ENCODE measurements at regions not wholly inside any gene's neighbourhood (a gene's known extent, or its start where the extent isn't known, plus 50 kb on each side); places are given as distances from the start of the nearest gene placed in this dataset.
"Not testable (repeated sequence)": the region's sequence is repeated elsewhere in the genome, so short reads cannot be mapped to it uniquely, and the experiment has no call there.

GRCh38 chr16:5175266-5175665 lies 77.7 kb upstream of the EEF2KMT start:
- ATAC-seq (replicated peaks; ENCODE audit: extremely low read depth, poor library complexity, severe bottlenecking) = no peak
- Mint-ChIP-seq H3K27me3 (peaks cover 66% of the 10 kb centered on the region), H3K27ac (ENCODE audit: low read depth) (no peak overlapping the region), H3K4me1 (no peaks in the 10 kb centered on the region), H3K36me3 (ENCODE audit: insufficient read depth) (peaks cover 2% of the 10 kb centered on the region), H3K4me3 (no peak overlapping the region), H3K9me3 (peaks cover 16% of the 10 kb centered on the region)
- no peak for DNase-seq (ENCODE audit: low spot score in 2 of 2)

- Mint-ChIP-seq H3K4me1 (no peaks in the 10 kb centered on the region), H3K9me3 (peaks cover 5% of the 10 kb centered on the region), H3K27ac (ENCODE audit: low read depth) (no peak overlapping the region), H3K36me3 (ENCODE audit: insufficient read depth) (no peaks in the 10 kb centered on the region), H3K27me3 (peaks cover 66% of the 10 kb centered on the region), H3K4me3 (no peak overlapping the region)
- no peak for ATAC-seq (replicated peaks; ENCODE audit: extremely low read depth, poor library complexity, severe bottlenecking)
- no peak for DNase-seq (ENCODE audit: low spot score in 2 of 2)
Measured at GRCh38 chr16:5166486-5166885, 68.9 kb upstream of the EEF2KMT start.

GRCh38 chr16:5165429-5165828 lies 67.8 kb upstream of the EEF2KMT start:
- not testable (repeated sequence) for ATAC-seq (replicated peaks; ENCODE audit: extremely low read depth, poor library complexity, severe bottlenecking); DNase-seq (ENCODE audit: low spot score in 2 of 2); H3K4me3 Mint-ChIP-seq; H3K27ac Mint-ChIP-seq (ENCODE audit: low read depth); H3K36me3 Mint-ChIP-seq (ENCODE audit: insufficient read depth); H3K9me3 Mint-ChIP-seq; H3K4me1 Mint-ChIP-seq
- peaks cover 56% of the 10 kb centered on the region for H3K27me3 Mint-ChIP-seq

- DNase-seq (ENCODE audit: low spot score in 2 of 2); ATAC-seq (replicated peaks; ENCODE audit: extremely low read depth, poor library complexity, severe bottlenecking); H3K4me1 Mint-ChIP-seq; H3K9me3 Mint-ChIP-seq; H3K4me3 Mint-ChIP-seq; H3K27ac Mint-ChIP-seq (ENCODE audit: low read depth); H3K36me3 Mint-ChIP-seq (ENCODE audit: insufficient read depth): not testable (repeated sequence)
- peaks cover 46% of the 10 kb centered on the region for H3K27me3 Mint-ChIP-seq
Measured at GRCh38 chr16:5162801-5163200, 65.2 kb upstream of the EEF2KMT start.

- H3K9me3 Mint-ChIP-seq; H3K4me1 Mint-ChIP-seq; H3K27ac Mint-ChIP-seq (ENCODE audit: low read depth); H3K4me3 Mint-ChIP-seq; DNase-seq (ENCODE audit: low spot score in 2 of 2); ATAC-seq (replicated peaks; ENCODE audit: extremely low read depth, poor library complexity, severe bottlenecking); H3K36me3 Mint-ChIP-seq (ENCODE audit: insufficient read depth): not testable (repeated sequence)
- H3K27me3 Mint-ChIP-seq = peaks cover 37% of the 10 kb centered on the region
Measured at GRCh38 chr16:5161888-5162287, 64.3 kb upstream of the EEF2KMT start.

- H3K27me3 Mint-ChIP-seq = peaks cover 30% of the 10 kb centered on the region
- ATAC-seq (replicated peaks; ENCODE audit: extremely low read depth, poor library complexity, severe bottlenecking); H3K9me3 Mint-ChIP-seq; DNase-seq (ENCODE audit: low spot score in 2 of 2); H3K36me3 Mint-ChIP-seq (ENCODE audit: insufficient read depth); H3K27ac Mint-ChIP-seq (ENCODE audit: low read depth); H3K4me3 Mint-ChIP-seq; H3K4me1 Mint-ChIP-seq: not testable (repeated sequence)
Measured at GRCh38 chr16:5160010-5160409, 62.4 kb upstream of the EEF2KMT start.

GRCh38 chr16:5159537-5159936 lies 61.9 kb upstream of the EEF2KMT start:
- not testable (repeated sequence) for H3K4me3 Mint-ChIP-seq; DNase-seq (ENCODE audit: low spot score in 2 of 2); H3K27ac Mint-ChIP-seq (ENCODE audit: low read depth); H3K36me3 Mint-ChIP-seq (ENCODE audit: insufficient read depth); H3K9me3 Mint-ChIP-seq; ATAC-seq (replicated peaks; ENCODE audit: extremely low read depth, poor library complexity, severe bottlenecking); H3K4me1 Mint-ChIP-seq
- peaks cover 25% of the 10 kb centered on the region for H3K27me3 Mint-ChIP-seq

GRCh38 chr16:5158494-5158893 lies 60.9 kb upstream of the EEF2KMT start:
- DNase-seq (ENCODE audit: low spot score in 2 of 2) (no peak), ATAC-seq (replicated peaks; ENCODE audit: extremely low read depth, poor library complexity, severe bottlenecking) (no peak)
- Mint-ChIP-seq H3K4me1 (no peaks in the 10 kb centered on the region), H3K36me3 (ENCODE audit: insufficient read depth) (no peaks in the 10 kb centered on the region), H3K27ac (ENCODE audit: low read depth) (no peak overlapping the region), H3K9me3 (no peaks in the 10 kb centered on the region), H3K4me3 (no peak overlapping the region), H3K27me3 (peaks cover 31% of the 10 kb centered on the region)

GRCh38 chr16:5156486-5156885 lies 58.9 kb upstream of the EEF2KMT start:
- H3K36me3 Mint-ChIP-seq (ENCODE audit: insufficient read depth); DNase-seq (ENCODE audit: low spot score in 2 of 2); H3K4me3 Mint-ChIP-seq; H3K27ac Mint-ChIP-seq (ENCODE audit: low read depth); ATAC-seq (replicated peaks; ENCODE audit: extremely low read depth, poor library complexity, severe bottlenecking); H3K9me3 Mint-ChIP-seq; H3K4me1 Mint-ChIP-seq: not testable (repeated sequence)
- peaks cover 43% of the 10 kb centered on the region for H3K27me3 Mint-ChIP-seq

- peaks cover 35% of the 10 kb centered on the region for H3K27me3 Mint-ChIP-seq
- not testable (repeated sequence) for H3K36me3 Mint-ChIP-seq (ENCODE audit: insufficient read depth); H3K27ac Mint-ChIP-seq (ENCODE audit: low read depth); H3K4me1 Mint-ChIP-seq; H3K9me3 Mint-ChIP-seq; H3K4me3 Mint-ChIP-seq; ATAC-seq (replicated peaks; ENCODE audit: extremely low read depth, poor library complexity, severe bottlenecking); DNase-seq (ENCODE audit: low spot score in 2 of 2)
Measured at GRCh38 chr16:5154006-5154405, 56.4 kb upstream of the EEF2KMT start.

GRCh38 chr16:5151409-5151808 lies 53.8 kb upstream of the EEF2KMT start:
- not testable (repeated sequence) for H3K4me1 Mint-ChIP-seq; H3K27ac Mint-ChIP-seq (ENCODE audit: low read depth); DNase-seq (ENCODE audit: low spot score in 2 of 2); ATAC-seq (replicated peaks; ENCODE audit: extremely low read depth, poor library complexity, severe bottlenecking); H3K4me3 Mint-ChIP-seq; H3K36me3 Mint-ChIP-seq (ENCODE audit: insufficient read depth); H3K9me3 Mint-ChIP-seq
- peaks cover 52% of the 10 kb centered on the region for H3K27me3 Mint-ChIP-seq

Data from central memory CD8-positive, alpha-beta T cell (primary cell).